Ammon's horn (tissue), 1 donor: ENCODE measurements at regions not wholly inside any gene's neighbourhood (a gene's known extent, or its start where the extent isn't known, plus 50 kb on each side); places are given as distances from the start of the nearest gene placed in this dataset.
A peak's percentile ranks its signal among the peaks of the same experiment; 100 is the strongest.
"Not testable (repeated sequence)": the region's sequence is repeated elsewhere in the genome, so short reads cannot be mapped to it uniquely, and the experiment has no call there.

Experiments
- DNase-seq: peaks from one replicate; pipeline ENCODE4 v3.0.0-alpha.2; 2016; ENCODE audit warnings: low spot score

DNA sequence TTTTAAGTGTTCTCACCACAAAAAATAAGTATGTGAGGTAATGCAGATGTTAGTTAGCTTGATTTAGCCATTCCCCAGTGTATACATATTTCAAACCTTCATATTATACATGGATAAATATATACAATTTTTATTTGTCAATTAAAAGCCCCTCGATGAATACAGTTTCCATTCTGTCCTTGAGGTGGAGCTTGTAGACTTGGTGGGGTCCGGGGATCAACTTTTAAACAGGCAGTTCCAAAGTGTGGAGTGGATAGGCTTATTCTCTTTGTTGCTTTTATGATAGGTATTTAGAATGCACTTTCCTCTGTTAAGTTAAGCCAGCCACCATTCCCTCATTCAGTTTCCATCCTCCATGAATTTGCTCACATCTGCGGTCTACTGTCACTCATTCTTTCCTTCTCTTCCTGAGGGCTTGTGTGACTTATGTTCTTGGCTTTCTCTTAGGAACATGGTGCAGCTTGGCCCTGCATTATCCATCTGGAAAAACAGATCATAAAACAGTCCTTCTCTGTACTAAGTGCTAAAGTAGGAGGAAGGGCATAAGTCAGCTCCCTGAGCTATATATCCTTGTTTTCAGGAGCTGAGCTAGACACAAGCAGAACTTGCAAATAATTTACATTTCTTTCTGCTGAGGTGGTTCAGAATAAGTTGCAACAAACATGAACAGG lies 149.1 kb downstream of the NFKBIZ start:
- DNase-seq, result peak; percentile 13

DNA sequence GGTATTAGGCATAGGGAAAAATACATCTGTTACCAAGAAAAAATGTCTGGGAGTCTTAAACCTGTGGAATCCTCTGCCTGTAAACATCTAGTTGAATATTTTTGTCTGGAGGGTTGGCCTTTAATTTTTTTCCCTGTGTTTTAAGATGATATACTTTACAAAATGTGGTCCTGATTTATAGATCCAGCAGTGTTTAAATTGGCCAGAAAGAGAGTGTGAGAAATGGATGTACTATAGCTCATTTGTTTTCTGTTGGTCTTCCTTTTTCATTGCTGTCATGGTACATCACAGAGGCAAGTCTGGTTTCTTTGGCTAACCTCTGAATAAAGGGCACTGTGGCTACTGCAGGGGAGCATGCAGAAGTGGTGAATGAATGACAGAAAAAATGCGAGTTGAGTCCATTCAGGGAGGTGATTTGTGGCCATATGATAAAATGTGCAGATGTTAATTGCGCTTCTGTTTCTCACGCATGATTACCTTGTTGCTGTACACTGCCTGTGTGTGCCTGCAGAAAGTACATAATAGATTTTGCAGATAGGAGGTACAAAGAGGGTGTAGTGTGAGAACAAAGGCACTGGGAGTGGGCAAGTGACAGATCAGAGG lies 150.0 kb downstream of the NFKBIZ start:
- no peak for DNase-seq

DNA sequence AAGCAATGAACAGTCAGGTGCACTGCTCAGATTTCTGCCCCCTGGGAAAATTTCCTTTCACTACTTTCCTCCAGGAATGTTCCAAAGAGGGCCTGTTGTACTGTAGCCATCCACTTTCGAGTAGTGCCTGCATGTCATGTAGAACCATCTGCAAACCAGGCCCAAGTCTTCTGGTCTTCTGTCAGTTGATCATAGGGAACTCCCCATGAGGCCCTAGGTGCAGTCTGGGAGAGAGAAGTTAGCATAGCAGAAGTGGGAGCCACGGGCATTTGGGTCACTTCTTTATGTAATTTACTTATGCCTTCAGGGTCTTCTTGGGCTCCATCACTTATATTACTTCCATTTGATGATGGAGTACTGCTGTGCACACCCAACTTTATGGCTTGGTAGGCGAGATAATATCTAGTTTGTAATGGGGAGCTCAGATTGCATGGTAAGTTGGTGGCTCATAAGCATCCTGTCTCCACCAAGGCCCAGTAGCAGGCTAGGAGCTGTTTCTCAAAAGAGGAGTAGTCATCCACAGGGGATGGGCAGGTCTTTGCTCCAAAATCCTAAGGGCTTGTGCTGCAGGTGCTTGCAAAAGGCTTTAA lies 151.4 kb downstream of the NFKBIZ start:
- DNase-seq, result no peak

DNA sequence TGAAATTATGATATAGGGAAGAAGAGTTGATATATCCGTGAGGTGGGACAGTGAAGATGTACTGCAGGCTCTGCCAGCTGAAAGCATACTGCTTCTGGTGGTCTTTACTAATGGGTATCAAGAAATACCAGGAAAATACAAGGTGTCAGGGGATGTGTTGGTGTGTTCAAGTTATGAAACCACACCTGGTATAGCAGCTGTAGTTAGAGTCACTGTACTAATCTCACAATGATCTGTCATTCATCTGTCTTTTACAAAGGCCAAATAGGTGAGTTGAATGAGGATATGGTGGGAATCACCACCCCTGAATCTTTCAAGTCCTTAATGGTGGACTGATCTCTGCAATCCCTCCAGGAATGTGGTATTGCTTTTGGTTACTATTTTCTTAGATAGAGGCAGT lies 152.7 kb downstream of the NFKBIZ start:
- DNase-seq, result no peak

DNA sequence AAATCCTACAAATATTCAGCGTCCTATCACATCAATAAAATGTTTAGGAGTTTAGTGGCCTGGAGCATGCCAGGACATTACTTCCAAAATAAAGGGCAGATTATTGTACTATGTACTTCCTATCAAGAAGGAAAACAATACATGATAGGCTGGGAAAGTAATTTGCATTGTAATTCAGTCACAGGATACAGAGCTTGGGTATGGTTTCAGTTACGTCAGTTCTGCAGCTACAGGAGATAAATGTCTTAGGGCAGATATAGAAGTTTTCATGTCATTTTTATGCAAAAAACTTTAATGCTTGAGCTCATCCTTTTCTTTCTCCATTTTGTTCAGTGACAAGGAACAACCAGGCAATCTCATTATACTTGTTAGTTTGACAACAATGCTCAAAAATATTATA lies 155.2 kb downstream of the NFKBIZ start:
- DNase-seq, result no peak

DNA sequence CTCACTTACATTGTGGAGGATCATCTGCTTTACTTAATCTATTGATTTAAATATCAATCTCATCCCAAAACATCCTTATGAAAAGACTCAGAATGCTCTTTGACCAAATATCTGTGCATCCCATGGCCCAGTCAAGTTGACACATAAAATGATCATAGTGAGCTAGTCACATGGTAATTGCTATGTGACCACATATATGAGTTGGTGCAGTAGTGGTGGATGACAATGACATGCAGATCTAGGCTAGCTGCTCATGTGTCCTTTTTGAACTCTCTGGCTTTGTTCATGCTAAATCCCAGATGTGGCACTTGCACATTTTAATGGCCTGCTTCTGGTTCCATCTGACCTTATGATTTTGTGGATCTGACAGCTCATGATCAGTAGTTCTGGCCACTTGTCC lies 156.2 kb downstream of the NFKBIZ start:
- no peak for DNase-seq

DNA sequence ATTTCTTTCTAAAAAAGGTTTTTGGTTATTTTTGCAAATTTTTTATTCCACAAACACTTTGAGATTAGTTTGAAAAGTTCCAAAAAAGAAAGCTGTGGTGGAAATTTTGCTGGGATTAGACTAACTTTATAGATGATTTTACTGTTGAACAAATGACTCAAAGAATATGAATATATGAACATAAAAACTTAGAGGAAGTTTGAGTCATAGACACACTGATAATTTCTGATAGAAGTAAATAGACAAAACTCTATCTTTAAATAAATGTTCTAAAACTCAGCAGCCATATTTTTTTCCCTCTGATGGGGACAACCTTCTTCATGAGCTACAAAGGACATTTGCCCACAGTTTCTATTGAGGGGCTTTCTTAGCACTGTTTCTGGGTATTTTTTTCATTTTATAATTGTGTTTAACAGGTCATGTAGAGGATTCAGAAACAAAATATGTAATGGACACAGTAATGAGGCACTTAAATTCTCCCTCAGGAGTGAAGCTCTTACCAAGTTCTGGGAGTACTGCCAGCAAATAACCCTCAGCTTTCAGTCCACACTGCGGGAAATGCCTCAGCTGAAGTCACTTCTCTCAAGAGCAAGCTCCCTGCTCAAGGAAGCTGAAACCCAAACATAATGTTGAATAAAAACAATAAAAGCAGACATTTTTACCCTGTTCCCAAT lies 157.6 kb downstream of the NFKBIZ start:
- DNase-seq, result peak; percentile 45

DNA sequence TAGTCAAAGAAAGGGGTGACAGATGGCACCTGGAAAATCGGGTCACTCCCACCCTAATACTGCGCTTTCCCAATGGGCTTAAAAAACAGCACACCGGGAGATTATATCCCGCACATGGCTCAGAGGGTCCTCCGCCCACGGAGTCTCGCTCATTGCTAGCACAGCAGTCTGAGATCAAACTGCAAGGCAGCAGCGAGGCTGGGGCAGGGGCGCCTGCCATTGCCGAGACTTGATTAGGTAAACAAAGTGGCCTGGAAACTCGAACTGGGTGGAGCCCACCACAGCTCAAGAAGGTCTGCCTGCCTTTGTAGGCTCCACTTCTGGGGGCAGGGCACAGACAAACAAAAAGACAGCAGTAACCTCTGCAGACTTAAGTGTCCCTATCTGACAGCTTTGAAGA lies 159.1 kb downstream of the NFKBIZ start:
- DNase-seq, result not testable (repeated sequence)

DNA sequence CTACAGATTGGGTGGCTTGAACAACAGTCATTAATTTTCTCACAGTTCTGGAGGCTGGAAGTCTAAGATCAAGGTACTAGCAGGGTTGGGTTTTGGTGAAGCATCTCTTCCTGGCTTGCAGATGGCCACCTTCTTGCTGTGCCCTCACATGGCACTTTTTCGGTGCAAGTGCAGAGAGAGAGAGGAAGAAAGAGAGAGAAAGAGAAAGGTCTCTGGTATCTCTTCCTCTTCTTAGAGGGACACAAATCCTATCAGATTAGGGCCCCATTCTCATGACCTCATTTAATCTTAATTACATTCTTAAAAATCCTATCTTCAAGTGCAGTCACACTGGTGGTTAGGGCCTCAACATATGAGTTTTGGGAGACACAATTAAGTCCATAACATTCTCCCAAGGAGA lies 167.1 kb downstream of the NFKBIZ start:
- no peak for DNase-seq

DNA sequence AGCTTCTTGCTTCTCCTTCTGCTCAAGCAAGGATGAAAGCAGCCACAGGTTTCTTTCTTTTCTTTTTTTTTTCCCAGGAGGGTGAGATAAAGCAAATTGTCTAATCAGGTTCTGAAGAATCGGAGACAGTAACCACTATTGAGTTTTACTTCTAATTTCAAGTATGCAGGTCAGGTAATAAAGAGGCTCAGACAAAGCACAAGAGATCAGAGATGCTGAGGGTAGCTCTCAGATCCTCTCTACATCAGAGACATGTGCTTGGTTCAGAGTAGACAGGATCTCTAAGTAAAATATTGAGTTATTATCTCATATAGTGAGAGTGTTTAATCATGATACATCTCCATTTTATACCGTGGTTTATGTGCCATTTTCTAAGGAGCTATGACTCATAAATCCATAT lies 168.5 kb downstream of the NFKBIZ start:
- no peak for DNase-seq

DNA sequence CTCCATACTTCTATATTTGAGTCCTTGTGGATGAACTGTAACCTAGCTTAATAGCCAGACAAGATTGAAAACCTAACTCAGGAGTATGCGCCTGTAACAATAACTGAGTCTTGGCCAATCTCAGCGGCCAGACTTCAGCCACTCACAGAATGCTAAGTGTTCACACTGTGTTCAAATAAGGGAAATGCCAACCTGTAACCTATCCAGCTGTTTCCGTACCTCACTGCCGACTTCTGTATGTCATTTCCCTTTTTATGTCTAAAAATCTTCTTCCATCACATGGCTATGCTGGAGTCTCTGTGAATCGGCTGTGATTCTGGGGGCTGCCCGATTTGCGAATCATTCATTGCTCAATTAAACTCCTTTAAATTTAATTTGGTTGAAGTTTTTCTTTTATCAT lies 169.2 kb downstream of the NFKBIZ start:
- peak; percentile 18 for DNase-seq

DNA sequence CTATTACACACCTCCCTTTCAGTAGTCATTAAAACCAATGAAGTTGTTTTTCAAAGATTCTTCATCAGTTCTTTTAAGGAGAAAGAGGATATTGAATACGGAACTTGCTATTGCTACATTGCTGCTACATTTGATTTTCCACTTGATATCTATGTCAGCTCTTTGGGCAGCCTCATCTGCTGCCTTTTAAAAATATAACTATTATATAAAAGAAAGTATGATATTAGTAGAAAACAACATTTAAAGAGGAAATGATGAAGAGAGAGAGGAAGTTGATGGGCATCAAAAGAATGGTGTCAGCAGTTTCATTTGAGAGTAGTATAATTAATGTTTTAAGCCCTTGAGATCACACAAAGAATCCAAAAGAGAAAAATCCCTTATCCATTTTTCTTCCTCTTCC lies 171.4 kb downstream of the NFKBIZ start:
- DNase-seq, result no peak

DNA sequence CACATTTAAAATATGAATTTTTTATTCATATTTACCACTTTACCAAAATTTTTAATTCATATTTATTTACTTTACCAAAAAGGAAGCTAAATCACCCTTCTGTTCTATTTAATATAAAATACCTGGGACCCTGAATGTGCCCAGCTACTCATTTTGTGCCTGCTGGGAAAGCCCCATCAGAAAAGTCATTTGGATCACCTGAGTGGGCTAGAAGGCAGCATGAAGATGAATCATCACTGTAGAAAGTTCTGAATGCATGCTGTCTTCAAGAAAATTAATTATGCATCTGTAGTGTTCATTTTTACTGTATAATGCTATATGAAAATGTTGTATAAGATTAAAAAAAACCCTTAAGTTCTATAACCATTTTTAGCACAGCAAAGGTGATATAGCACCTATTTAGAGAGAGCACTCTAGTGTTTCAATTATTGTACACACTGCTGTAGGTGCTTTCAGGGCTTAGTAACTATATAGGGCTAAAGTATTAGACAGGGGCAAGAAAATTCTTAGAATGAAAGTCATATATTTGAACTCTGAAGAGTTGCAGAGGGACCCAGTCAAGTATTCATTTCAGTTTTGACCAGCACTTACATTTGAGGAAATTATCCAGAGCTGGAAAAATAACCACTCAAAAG lies 175.1 kb downstream of the NFKBIZ start:
- no peak for DNase-seq

DNA sequence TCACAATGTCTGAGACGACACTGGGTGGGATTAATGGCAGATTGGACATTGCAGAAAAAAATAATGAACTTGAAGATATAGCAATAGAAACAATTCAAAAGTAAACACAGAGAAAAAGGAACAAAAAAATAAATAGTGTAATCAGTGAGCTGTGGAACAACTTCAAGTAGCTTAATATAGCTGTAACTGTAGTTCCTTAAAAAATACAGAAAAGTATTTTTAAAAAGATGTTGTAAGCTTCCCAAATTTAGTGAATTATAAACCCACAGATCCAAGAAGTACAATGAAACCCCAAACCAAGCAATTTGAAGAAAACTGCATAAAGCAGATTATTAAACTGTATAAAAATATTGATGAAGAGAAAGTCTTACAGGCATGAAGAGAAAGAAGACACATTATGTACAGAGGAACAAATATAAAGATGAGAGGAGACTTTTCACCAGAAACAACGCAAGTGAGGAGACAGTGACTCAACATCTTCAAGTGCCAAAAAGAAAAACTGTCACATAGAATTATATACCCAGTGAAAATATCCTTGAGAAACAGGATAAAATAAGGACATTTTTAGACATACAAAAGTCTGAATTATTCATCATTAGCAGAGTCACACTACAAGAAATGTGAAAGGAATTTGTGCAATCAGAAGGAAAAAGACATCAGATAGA lies 176.4 kb downstream of the NFKBIZ start:
- DNase-seq, result no peak

DNA sequence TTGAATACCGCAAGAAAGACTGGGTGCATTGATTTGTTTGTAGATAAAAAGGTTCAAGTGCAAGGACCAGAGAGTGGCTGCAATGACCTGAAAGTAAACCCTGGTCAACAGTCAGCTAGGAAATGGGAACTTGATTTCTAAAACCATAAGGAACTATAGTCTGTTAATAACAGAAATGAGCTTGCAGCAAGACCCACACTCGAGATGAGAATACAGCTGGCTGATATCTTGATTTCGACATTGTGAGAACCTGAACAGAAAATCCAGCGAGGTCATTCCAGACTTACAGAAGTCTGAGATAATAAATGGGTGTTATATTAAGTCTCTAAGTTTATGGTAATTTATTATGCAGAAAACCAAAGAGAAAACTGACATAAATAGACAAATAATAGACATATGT lies 177.3 kb downstream of the NFKBIZ start:
- DNase-seq, result no peak

DNA sequence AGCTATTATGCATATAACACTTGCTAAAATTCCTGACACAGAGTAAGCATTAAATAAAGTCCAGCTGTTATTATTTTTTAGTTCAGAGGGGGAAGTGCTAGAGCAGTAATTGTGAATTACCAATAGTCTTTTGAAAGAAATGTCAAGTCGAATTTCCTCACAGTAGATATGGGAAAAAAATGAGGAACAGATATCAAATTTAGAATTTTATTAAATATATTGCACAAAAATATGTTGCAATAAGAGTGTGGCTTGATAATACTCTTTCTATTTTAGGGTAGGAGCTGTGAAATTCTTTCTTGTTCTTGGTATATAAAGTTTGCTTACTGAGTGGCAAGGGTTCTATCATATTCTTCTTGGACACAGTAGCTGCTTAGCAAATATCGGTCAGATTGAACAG lies 181.3 kb downstream of the NFKBIZ start:
- DNase-seq, result no peak

DNA sequence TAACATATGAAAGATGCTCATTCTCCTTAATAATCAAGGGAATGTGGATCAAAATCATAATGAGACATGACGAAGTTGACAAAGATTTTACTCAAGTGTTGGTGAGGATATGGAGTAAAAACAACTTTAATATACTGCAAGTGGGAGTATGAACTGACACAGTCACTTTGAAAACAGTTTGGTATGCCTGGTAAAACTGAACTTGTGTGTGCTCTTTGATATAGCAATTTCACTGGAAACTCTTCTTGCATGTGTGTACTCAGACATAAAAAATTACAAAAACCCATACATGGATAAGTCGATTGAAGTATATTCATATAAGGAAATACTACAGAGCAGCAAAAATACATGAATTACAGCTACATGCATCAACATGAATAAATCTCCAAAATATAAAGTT lies 182.5 kb downstream of the NFKBIZ start:
- no peak for DNase-seq

DNA sequence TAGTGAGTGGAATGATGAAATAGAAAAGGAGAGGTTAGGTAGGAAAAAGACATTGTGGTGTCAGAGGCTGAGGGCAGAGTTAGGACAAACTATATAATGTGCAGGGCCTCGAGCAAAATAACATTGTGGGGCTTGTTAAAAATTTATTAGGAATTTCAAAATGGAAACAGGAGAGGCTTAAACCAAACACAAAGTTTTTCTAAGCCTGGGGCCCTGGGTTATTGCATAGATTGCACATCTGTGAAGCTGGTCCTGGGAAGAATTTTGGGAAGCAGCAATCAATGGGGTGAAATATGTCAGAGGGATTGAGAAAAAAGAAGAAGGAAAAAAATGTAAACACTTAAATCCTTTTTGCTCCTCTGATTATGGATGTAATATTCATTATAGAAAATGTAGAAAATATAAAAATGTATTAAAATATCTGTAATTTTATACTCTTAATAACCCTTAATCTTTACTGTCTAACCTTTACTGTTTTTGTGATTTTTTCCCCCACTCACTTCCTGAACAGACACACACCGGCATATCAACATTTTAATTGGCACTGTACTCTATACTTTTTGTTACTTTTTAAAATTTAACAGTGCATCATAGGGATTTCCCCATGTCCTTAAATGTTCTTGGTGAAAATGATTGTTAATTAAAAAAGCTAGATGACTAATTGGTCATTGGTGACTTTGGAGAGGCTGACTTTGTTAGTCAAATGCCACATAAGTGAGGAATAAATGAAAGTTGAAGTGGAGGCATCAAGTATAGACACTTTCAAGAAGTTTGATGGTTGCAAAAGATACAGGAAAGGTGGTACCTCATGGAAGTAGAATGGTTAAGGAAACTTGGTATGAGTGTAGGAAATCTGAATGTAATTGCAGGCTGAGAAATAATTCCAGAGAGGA lies 183.4 kb downstream of the NFKBIZ start:
- DNase-seq, result no peak

DNA sequence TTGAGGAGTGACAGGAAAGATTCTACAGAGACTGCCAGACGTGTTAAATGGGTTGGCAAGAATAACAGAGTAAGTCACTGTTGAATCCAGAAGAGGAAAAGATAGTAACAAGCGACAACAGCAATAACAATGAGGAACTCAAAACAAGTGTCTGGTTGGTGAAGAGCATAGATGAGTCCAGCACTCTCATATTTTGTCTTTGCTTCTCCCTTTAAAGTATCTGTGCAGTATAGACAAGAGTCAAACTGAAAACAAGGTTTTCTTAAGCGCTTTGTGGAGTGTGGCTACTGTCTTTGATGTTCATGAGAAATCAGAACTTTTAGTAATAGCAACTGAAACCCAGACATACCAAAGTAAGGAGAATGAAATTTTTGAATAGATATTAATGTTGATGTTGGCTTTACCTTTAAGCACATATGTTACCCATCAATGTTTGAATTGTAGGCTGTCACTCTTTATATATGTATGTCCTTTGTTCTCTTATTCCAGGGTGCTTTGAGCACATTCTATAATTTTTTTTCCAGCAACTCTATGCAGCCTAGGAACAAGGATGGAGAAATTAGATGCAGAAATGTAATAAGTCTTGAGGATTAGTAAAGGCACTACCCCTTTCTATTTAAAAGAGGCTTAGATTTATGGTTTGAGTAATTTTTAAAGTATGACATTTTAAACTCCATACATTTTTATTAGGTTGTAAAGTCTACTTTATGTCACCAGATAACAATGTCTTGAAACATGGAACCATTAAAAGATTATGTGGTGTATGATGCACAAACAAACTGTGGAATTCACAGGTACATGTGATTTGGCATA lies 185.5 kb downstream of the NFKBIZ start:
- no peak for DNase-seq

DNA sequence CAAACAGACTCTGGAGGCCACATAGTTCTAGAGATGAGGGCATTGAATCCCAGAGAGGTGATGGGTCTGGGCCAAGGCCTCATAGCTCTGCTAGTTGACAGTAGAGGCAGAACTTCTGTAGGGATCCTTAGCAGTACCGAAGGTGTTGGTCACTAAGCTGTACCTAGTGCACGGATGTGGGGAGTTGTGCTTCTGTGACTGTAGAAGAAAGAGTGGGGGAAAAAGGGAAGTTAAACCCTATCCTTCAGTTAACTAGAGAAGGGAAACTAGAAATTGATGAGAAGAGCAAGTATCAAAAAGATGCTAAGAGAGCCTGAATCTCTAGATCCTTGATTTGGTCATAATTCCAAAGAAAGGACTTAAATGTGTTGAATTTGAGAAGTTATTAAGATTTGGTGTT lies 186.7 kb downstream of the NFKBIZ start:
- peak; percentile 9 for DNase-seq
